ENCODE measurements at regions not wholly inside any gene's neighbourhood (a gene's known extent, or its start where the extent isn't known, plus 50 kb on each side); places are given as distances from the start of the nearest gene placed in this dataset.

- Histone ChIP-seq H4K8ac (ENCODE audit: low read depth, low read length) (no peak overlapping the region), H2BK5ac (ENCODE audit: low read length) (no peak overlapping the region), H3K9me3 (replicated peaks in 1 of 2; ENCODE audit: control insufficient read depth in 2 of 2, insufficient read depth in 1 of 2, low read depth in 1 of 2, low read length in 2 of 2) (no peaks in the 10 kb centered on the region), H3K4me2 (ENCODE audit: insufficient read depth, low read length, poor library complexity, severe bottlenecking) (no peak overlapping the region), H3K23ac (ENCODE audit: low read depth, low read length, poor library complexity) (no peak overlapping the region), H3K4me1 (ENCODE audit: control insufficient read depth in 2 of 2, insufficient read depth in 1 of 2, low read depth in 1 of 2, low read length in 2 of 2) (peaks cover 11 to 12% of the 10 kb centered on the region in 2 donors), H3K27me3 (ENCODE audit: control insufficient read depth in 3 of 3, insufficient read depth in 3 of 3, low read depth in 1 of 3, low read length in 3 of 3) (no peaks in the 10 kb centered on the region), H2BK15ac (ENCODE audit: low read length) (no peak overlapping the region), H2BK120ac (ENCODE audit: low read depth, low read length) (no peak overlapping the region), H3K79me1 (ENCODE audit: low read depth, low read length) (no peaks in the 10 kb centered on the region), H4K91ac (ENCODE audit: low read depth, low read length, poor library complexity) (no peak overlapping the region), H3K9ac (ENCODE audit: low read depth, low read length, poor library complexity) (no peak overlapping the region), H3K4ac (ENCODE audit: low read length) (no peak overlapping the region), H3K14ac (ENCODE audit: low read length) (no peak overlapping the region), H3K36me3 (replicated peaks in 1 of 2; ENCODE audit: control insufficient read depth in 2 of 2, insufficient read depth in 2 of 2, low read length in 2 of 2) (no peaks in the 10 kb centered on the region), H3K27ac (replicated peaks; ENCODE audit: low read length) (no peak overlapping the region), H2BK12ac (ENCODE audit: low read length) (no peak overlapping the region), H2AFZ (ENCODE audit: low read length) (no peak overlapping the region), H2AK5ac (ENCODE audit: low read depth, low read length) (no peak overlapping the region), H3K4me3 (ENCODE audit: low read length in 2 of 2) (no peak overlapping the region), H3K18ac (ENCODE audit: low read length) (no peak overlapping the region)
- WGBS, 2 donors (ENCODE audit: extremely low coverage in 2 of 2, insufficient read length in 2 of 2, insufficient replicate concordance in 1 of 2) = no CpG with 5 or more reads among the region's 5 CpGs
- DNase-seq (ENCODE audit: low spot score) = no peak
Observed at GRCh38 chr1:59149435-59149834, 147.5 kb upstream of the FGGY start.

- Histone ChIP-seq H2BK12ac (ENCODE audit: low read length) (no peak overlapping the region), H3K14ac (ENCODE audit: low read length) (no peak overlapping the region), H3K23ac (ENCODE audit: low read depth, low read length, poor library complexity) (no peak overlapping the region), H2BK15ac (ENCODE audit: low read length) (no peak overlapping the region), H2BK5ac (ENCODE audit: low read length) (no peak overlapping the region), H3K9ac (ENCODE audit: low read depth, low read length, poor library complexity) (no peak overlapping the region), H3K27ac (replicated peaks; ENCODE audit: low read length) (no peak overlapping the region), H4K8ac (ENCODE audit: low read depth, low read length) (no peak overlapping the region), H3K27me3 (ENCODE audit: control insufficient read depth in 3 of 3, insufficient read depth in 3 of 3, low read depth in 1 of 3, low read length in 3 of 3) (no peaks in the 10 kb centered on the region), H3K4me3 (ENCODE audit: low read length in 2 of 2) (no peak overlapping the region), H4K91ac (ENCODE audit: low read depth, low read length, poor library complexity) (no peak overlapping the region), H3K4ac (ENCODE audit: low read length) (no peak overlapping the region), H2BK120ac (ENCODE audit: low read depth, low read length) (no peak overlapping the region), H3K9me3 (replicated peaks in 1 of 2; ENCODE audit: control insufficient read depth in 2 of 2, insufficient read depth in 1 of 2, low read depth in 1 of 2, low read length in 2 of 2) (no peaks in the 10 kb centered on the region), H3K4me2 (ENCODE audit: insufficient read depth, low read length, poor library complexity, severe bottlenecking) (no peak overlapping the region), H3K18ac (ENCODE audit: low read length) (no peak overlapping the region), H3K4me1 (ENCODE audit: control insufficient read depth in 2 of 2, insufficient read depth in 1 of 2, low read depth in 1 of 2, low read length in 2 of 2) (peaks cover 11 to 12% of the 10 kb centered on the region in 2 donors), H3K79me1 (ENCODE audit: low read depth, low read length) (no peaks in the 10 kb centered on the region), H2AFZ (ENCODE audit: low read length) (peak overlapping the region; percentile 80), H3K36me3 (replicated peaks in 1 of 2; ENCODE audit: control insufficient read depth in 2 of 2, insufficient read depth in 2 of 2, low read length in 2 of 2) (no peaks in the 10 kb centered on the region), H2AK5ac (ENCODE audit: low read depth, low read length) (no peak overlapping the region)
- no peak for DNase-seq (ENCODE audit: low spot score)
- no CpG with 5 or more reads among the region's 4 CpGs for WGBS, 2 donors (ENCODE audit: extremely low coverage in 2 of 2, insufficient read length in 2 of 2, insufficient replicate concordance in 1 of 2)
Observed at GRCh38 chr1:59150577-59151386, 146.1 kb upstream of the FGGY start.

- no peak for DNase-seq (ENCODE audit: low spot score)
- H3K27me3 ChIP-seq (ENCODE audit: control insufficient read depth in 3 of 3, insufficient read depth in 3 of 3, low read depth in 1 of 3, low read length in 3 of 3) = no peaks in the 10 kb centered on the region
- no CpG with 5 or more reads among the region's 4 CpGs for WGBS, 2 donors (ENCODE audit: extremely low coverage in 2 of 2, insufficient read length in 2 of 2, insufficient replicate concordance in 1 of 2)
- H3K79me1 ChIP-seq (ENCODE audit: low read depth, low read length) = no peaks in the 10 kb centered on the region
- H4K91ac ChIP-seq (ENCODE audit: low read depth, low read length, poor library complexity) = no peak overlapping the region
- no peak overlapping the region for H3K9ac ChIP-seq (ENCODE audit: low read depth, low read length, poor library complexity)
- H2AK5ac ChIP-seq (ENCODE audit: low read depth, low read length) = no peak overlapping the region
- H3K9me3 ChIP-seq (replicated peaks in 1 of 2; ENCODE audit: control insufficient read depth in 2 of 2, insufficient read depth in 1 of 2, low read depth in 1 of 2, low read length in 2 of 2) = no peaks in the 10 kb centered on the region
- no peak overlapping the region for H3K27ac ChIP-seq (replicated peaks; ENCODE audit: low read length)
- no peak overlapping the region for H3K4me2 ChIP-seq (ENCODE audit: insufficient read depth, low read length, poor library complexity, severe bottlenecking)
- H3K4me3 ChIP-seq (ENCODE audit: low read length in 2 of 2) = no peak overlapping the region
- H3K36me3 ChIP-seq (replicated peaks in 1 of 2; ENCODE audit: control insufficient read depth in 2 of 2, insufficient read depth in 2 of 2, low read length in 2 of 2) = no peaks in the 10 kb centered on the region
- no peak overlapping the region for H2BK120ac ChIP-seq (ENCODE audit: low read depth, low read length)
- peak overlapping the region; percentile 80 for H2AFZ ChIP-seq (ENCODE audit: low read length)
- H2BK5ac ChIP-seq (ENCODE audit: low read length) = no peak overlapping the region
- H3K14ac ChIP-seq (ENCODE audit: low read length) = no peak overlapping the region
- H3K18ac ChIP-seq (ENCODE audit: low read length) = no peak overlapping the region
- no peak overlapping the region for H3K23ac ChIP-seq (ENCODE audit: low read depth, low read length, poor library complexity)
- H3K4me1 ChIP-seq (ENCODE audit: control insufficient read depth in 2 of 2, insufficient read depth in 1 of 2, low read depth in 1 of 2, low read length in 2 of 2) = peaks cover 11 to 17% of the 10 kb centered on the region in 2 donors
- no peak overlapping the region for H2BK15ac ChIP-seq (ENCODE audit: low read length)
- H4K8ac ChIP-seq (ENCODE audit: low read depth, low read length) = no peak overlapping the region
- H3K4ac ChIP-seq (ENCODE audit: low read length) = no peak overlapping the region
- no peak overlapping the region for H2BK12ac ChIP-seq (ENCODE audit: low read length)
Observed at GRCh38 chr1:59151387-59151761, 145.5 kb upstream of the FGGY start.

GRCh38 chr1:59151860-59152259 lies 145.0 kb upstream of the FGGY start:
- Histone ChIP-seq H3K27ac (replicated peaks; ENCODE audit: low read length) (no peak overlapping the region), H2AK5ac (ENCODE audit: low read depth, low read length) (no peak overlapping the region), H3K27me3 (ENCODE audit: control insufficient read depth in 3 of 3, insufficient read depth in 3 of 3, low read depth in 1 of 3, low read length in 3 of 3) (no peaks in the 10 kb centered on the region), H3K4me3 (ENCODE audit: low read length in 2 of 2) (no peak overlapping the region), H2AFZ (ENCODE audit: low read length) (peak overlapping the region; percentile 80), H3K4ac (ENCODE audit: low read length) (no peak overlapping the region), H2BK120ac (ENCODE audit: low read depth, low read length) (no peak overlapping the region), H4K8ac (ENCODE audit: low read depth, low read length) (no peak overlapping the region), H3K36me3 (replicated peaks in 1 of 2; ENCODE audit: control insufficient read depth in 2 of 2, insufficient read depth in 2 of 2, low read length in 2 of 2) (no peaks in the 10 kb centered on the region), H3K4me2 (ENCODE audit: insufficient read depth, low read length, poor library complexity, severe bottlenecking) (no peak overlapping the region), H2BK5ac (ENCODE audit: low read length) (no peak overlapping the region), H3K23ac (ENCODE audit: low read depth, low read length, poor library complexity) (no peak overlapping the region), H3K9ac (ENCODE audit: low read depth, low read length, poor library complexity) (no peak overlapping the region), H3K9me3 (replicated peaks in 1 of 2; ENCODE audit: control insufficient read depth in 2 of 2, insufficient read depth in 1 of 2, low read depth in 1 of 2, low read length in 2 of 2) (no peaks in the 10 kb centered on the region), H2BK15ac (ENCODE audit: low read length) (no peak overlapping the region), H3K4me1 (ENCODE audit: control insufficient read depth in 2 of 2, insufficient read depth in 1 of 2, low read depth in 1 of 2, low read length in 2 of 2) (peaks cover 15 to 21% of the 10 kb centered on the region in 2 donors), H3K18ac (ENCODE audit: low read length) (no peak overlapping the region), H2BK12ac (ENCODE audit: low read length) (no peak overlapping the region), H3K79me1 (ENCODE audit: low read depth, low read length) (no peaks in the 10 kb centered on the region), H3K14ac (ENCODE audit: low read length) (no peak overlapping the region), H4K91ac (ENCODE audit: low read depth, low read length, poor library complexity) (no peak overlapping the region)
- DNase-seq (ENCODE audit: low spot score) = no peak
- no CpG with 5 or more reads among the region's 1 CpG for WGBS, 2 donors (ENCODE audit: extremely low coverage in 2 of 2, insufficient read length in 2 of 2, insufficient replicate concordance in 1 of 2)
